Putamen (tissue), 1 donor: ENCODE measurements at regions not wholly inside any gene's neighbourhood (a gene's known extent, or its start where the extent isn't known, plus 50 kb on each side); places are given as distances from the start of the nearest gene placed in this dataset.

Experiments
- DNase-seq: peaks from one replicate; pipeline ENCODE4 v3.0.0-alpha.2; 2016; ENCODE audit warnings: low spot score

GRCh38 chr18:55047546-55047945, 88.3 kb upstream of the CCDC68 start:
- DNase-seq: no peak

- DNase-seq: no peak
These were observed 82.1 kb upstream of the CCDC68 start for GRCh38 chr18:55041366-55041765.

GRCh38 chr18:55038162-55038561, 78.9 kb upstream of the CCDC68 start:
- no peak for DNase-seq

GRCh38 chr18:55034742-55035141, 75.5 kb upstream of the CCDC68 start:
- DNase-seq: no peak

- no peak for DNase-seq
These were observed 72.7 kb upstream of the CCDC68 start for GRCh38 chr18:55031979-55032378.

GRCh38 chr18:55031576-55031975, 72.3 kb upstream of the CCDC68 start:
- no peak for DNase-seq

- no peak for DNase-seq
These were observed 71.9 kb upstream of the CCDC68 start for GRCh38 chr18:55031164-55031563.

- DNase-seq: no peak
These were observed 65.3 kb upstream of the CCDC68 start for GRCh38 chr18:55024564-55024963.

- DNase-seq: no peak
These were observed 59.3 kb upstream of the CCDC68 start for GRCh38 chr18:55018602-55019001.

GRCh38 chr18:55014095-55014494, 54.8 kb upstream of the CCDC68 start:
- DNase-seq: no peak

- no peak for DNase-seq
These were observed 54.4 kb upstream of the CCDC68 start for GRCh38 chr18:55013685-55014084.

- no peak for DNase-seq
These were observed 53.8 kb upstream of the CCDC68 start for GRCh38 chr18:55013086-55013485.

GRCh38 chr18:55012008-55012407, 52.7 kb upstream of the CCDC68 start:
- DNase-seq: no peak
